ENCODE measurements at regions not wholly inside any gene's neighbourhood (a gene's known extent, or its start where the extent isn't known, plus 50 kb on each side); places are given as distances from the start of the nearest gene placed in this dataset.
"Not testable (repeated sequence)": the region's sequence is repeated elsewhere in the genome, so short reads cannot be mapped to it uniquely, and the experiment has no call there.

- peak; percentile 27 for DNase-seq (ENCODE audit: low read depth)
- no peak overlapping the region; the same call in 1 of the 2 replicates for H3K4me3 ChIP-seq (ENCODE audit: low read depth, low read length)
- peak; percentile 72 for TF ChIP-seq CTCF (IDR thresholded peaks at IDR 0.05; ENCODE audit: low read depth, low read length, missing control alignments)
Observed at GRCh38 chr2:224650815-224651439, 65.2 kb downstream of the CCDC195 start.

- not testable (repeated sequence) for H3K4me3 ChIP-seq (ENCODE audit: low read depth, low read length); DNase-seq (ENCODE audit: low read depth)
Observed at GRCh38 chr2:224647684-224648083, 62.5 kb upstream of the CUL3 start.

- TF ChIP-seq CTCF (IDR thresholded peaks at IDR 0.05; ENCODE audit: low read depth, low read length, missing control alignments): peak; percentile 76
- no peak overlapping the region for H3K4me3 ChIP-seq (ENCODE audit: low read depth, low read length)
- DNase-seq (ENCODE audit: low read depth): no peak
Observed at GRCh38 chr2:224646242-224646846, 61.2 kb upstream of the CUL3 start.

GRCh38 chr2:224645722-224646121 is 60.6 kb upstream of the CUL3 start:
- no peak for DNase-seq (ENCODE audit: low read depth)
- no peak for TF ChIP-seq CTCF (IDR thresholded peaks at IDR 0.05; ENCODE audit: low read depth, low read length, missing control alignments)
- H3K4me3 ChIP-seq (ENCODE audit: low read depth, low read length): no peak overlapping the region

- DNase-seq (ENCODE audit: low read depth): no peak
- no peak for TF ChIP-seq CTCF (IDR thresholded peaks at IDR 0.05; ENCODE audit: low read depth, low read length, missing control alignments)
- no peak overlapping the region for H3K4me3 ChIP-seq (ENCODE audit: low read depth, low read length)
Observed at GRCh38 chr2:224640679-224641078, 55.5 kb upstream of the CUL3 start.

- no peak overlapping the region for H3K4me3 ChIP-seq (ENCODE audit: low read depth, low read length)
- no peak for TF ChIP-seq CTCF (IDR thresholded peaks at IDR 0.05; ENCODE audit: low read depth, low read length, missing control alignments)
- DNase-seq (ENCODE audit: low read depth): peak; percentile 71
Observed at GRCh38 chr2:224638301-224638823, 53.2 kb upstream of the CUL3 start.

Measured in GM12864 (cell line).